Nephron progenitor cell (in vitro differentiated cells): ENCODE measurements at regions not wholly inside any gene's neighbourhood (a gene's known extent, or its start where the extent isn't known, plus 50 kb on each side); places are given as distances from the start of the nearest gene placed in this dataset.

ENCODE experiments used
- DNase-seq: peaks from one replicate; pipeline ENCODE4 v3.0.0; 2021
- H3K27ac Mint-ChIP-seq: 2 replicates; pipeline ENCODE4 v1.8.0; 2021; ENCODE audit warnings: mild to moderate bottlenecking, moderate library complexity, mixed read lengths
- H3K27me3 Mint-ChIP-seq: 2 replicates; pipeline ENCODE4 v1.8.0; 2021; ENCODE audit warnings: mild to moderate bottlenecking, low read depth, mixed read lengths; ENCODE audit not compliant: poor library complexity
- H3K36me3 Mint-ChIP-seq: 2 replicates; pipeline ENCODE4 v1.8.0; 2021; ENCODE audit warnings: low read depth, mixed read lengths
- H3K4me1 Mint-ChIP-seq: 2 replicates; pipeline ENCODE4 v1.8.0; 2021; ENCODE audit warnings: mixed read lengths
- H3K4me3 Mint-ChIP-seq: 2 replicates; pipeline ENCODE4 v1.8.0; 2021; ENCODE audit warnings: mild to moderate bottlenecking, moderate library complexity, mixed read lengths
- H3K9me3 Mint-ChIP-seq: 2 replicates; pipeline ENCODE4 v1.8.0; 2021; ENCODE audit warnings: mild to moderate bottlenecking, moderate library complexity, mixed read lengths
- TF ChIP-seq, protein P1 (sequence below): fragments of 200-600 bp; sonication (generic); IDR thresholded peaks from 2 replicates; pipeline ENCODE4 v1.5.0; 2021; ENCODE audit warnings: antibody characterized with exemption

DNA sequence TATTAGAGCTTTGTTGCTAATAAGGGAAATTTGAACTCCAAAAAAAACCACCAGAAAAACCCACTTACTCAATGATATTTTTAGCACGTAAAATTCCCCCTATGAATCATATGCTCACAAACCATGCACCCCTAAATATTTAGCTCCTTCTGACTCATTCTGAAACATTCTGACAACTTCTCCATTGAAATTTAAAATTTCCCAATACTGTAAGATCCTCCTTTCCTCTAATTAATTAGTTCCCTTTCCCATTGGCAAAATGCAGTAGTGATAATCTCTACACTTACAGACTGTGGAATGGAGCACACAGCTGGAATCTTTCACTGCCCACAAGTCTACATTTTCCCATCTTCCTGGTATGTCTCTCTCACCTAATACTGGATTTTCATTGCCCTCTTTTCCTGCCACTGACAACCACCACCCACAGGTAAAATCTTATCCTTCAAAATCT, 215.8 kb upstream of the ACVR2A start:
- Mint-ChIP-seq H3K4me1 (no peaks in the 10 kb centered on the region), H3K9me3 (no peaks in the 10 kb centered on the region), H3K36me3 (no peaks in the 10 kb centered on the region), H3K27ac (no peak overlapping the region), H3K27me3 (no peaks in the 10 kb centered on the region), H3K4me3 (no peak overlapping the region)
- no peak for DNase-seq
- TF ChIP-seq, protein P1, sequence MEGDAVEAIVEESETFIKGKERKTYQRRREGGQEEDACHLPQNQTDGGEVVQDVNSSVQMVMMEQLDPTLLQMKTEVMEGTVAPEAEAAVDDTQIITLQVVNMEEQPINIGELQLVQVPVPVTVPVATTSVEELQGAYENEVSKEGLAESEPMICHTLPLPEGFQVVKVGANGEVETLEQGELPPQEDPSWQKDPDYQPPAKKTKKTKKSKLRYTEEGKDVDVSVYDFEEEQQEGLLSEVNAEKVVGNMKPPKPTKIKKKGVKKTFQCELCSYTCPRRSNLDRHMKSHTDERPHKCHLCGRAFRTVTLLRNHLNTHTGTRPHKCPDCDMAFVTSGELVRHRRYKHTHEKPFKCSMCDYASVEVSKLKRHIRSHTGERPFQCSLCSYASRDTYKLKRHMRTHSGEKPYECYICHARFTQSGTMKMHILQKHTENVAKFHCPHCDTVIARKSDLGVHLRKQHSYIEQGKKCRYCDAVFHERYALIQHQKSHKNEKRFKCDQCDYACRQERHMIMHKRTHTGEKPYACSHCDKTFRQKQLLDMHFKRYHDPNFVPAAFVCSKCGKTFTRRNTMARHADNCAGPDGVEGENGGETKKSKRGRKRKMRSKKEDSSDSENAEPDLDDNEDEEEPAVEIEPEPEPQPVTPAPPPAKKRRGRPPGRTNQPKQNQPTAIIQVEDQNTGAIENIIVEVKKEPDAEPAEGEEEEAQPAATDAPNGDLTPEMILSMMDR = no peak

DNA sequence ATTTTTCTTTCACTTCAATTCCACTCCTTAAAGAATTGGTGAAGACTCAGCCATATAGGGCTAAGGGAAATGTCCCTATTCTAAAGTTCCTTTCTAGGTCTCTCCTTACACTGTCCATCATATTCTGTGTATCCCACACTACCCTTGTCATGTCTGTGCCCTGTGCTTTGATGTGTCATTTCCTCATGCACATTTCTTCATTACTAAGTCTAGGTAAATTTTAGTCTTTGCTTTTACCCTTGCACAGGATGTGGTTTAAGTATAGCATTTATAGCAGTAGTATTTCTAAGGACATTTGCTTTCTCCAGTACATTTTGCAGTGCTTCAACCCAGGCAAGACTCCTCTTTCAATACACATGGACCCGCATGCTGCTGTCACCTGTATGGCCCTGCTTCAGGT, 221.5 kb upstream of the ACVR2A start:
- Mint-ChIP-seq H3K36me3 (no peaks in the 10 kb centered on the region), H3K27me3 (no peaks in the 10 kb centered on the region)

DNA sequence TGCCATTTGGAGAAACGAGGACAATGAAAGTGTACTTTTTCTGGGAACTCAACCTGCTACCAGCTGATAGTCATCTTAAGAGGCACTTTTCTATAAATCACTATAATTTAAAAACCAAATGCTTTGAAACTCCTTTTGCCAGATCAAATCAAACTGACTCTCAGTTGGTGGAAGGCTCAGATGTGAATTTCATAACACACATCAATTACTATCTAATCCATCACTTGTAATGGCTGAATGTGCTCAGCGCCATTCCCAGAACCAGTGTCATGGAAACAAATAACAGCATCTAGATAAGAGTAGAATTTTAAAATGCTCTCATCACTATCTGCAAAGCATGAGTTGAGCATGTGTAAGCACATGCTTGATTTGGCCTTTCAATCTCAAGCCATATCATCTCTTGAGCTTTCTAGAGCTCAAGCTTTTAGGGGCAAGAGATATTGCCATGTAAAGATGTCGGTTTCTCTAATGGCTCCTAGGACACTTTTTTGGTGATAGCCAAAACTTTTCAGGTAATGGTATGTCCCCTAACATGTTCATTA, 223.1 kb upstream of the ACVR2A start:
- Mint-ChIP-seq H3K4me1 (peaks cover 22% of the 10 kb centered on the region), H3K27me3 (no peaks in the 10 kb centered on the region), H3K27ac (no peak overlapping the region), H3K4me3 (no peak overlapping the region), H3K9me3 (no peaks in the 10 kb centered on the region), H3K36me3 (no peaks in the 10 kb centered on the region)
- TF ChIP-seq, protein P1 = no peak
- DNase-seq = no peak

More for the DNA sequence above, 221.5 kb upstream of the ACVR2A start:
- Mint-ChIP-seq H3K27ac (no peak overlapping the region), H3K4me1 (peaks cover 7% of the 10 kb centered on the region), H3K9me3 (no peaks in the 10 kb centered on the region), H3K4me3 (no peak overlapping the region)
- DNase-seq = no peak
- TF ChIP-seq, protein P1 = no peak

DNA sequence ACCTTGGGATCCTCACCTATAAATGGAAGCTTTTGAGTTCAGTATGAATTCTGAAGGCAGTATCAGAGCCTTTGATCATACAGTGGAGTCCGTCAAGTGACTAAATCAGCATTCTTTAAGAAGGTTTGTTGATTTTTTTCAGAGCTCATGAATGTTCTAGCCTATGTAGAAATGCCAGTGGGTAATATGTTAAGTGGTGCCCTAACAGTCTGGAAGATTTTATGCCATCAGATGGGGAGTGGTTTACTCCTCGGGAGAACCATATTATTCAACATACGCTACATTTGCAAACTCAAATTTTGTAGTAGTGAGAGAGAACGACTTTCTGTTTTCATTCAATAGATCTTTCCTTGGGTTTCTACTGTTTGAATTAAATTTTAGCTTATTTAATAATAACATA, 225.0 kb upstream of the ACVR2A start:
- H3K27me3 Mint-ChIP-seq = no peaks in the 10 kb centered on the region
- no peak for DNase-seq
- no peak overlapping the region for H3K27ac Mint-ChIP-seq
- TF ChIP-seq, protein P1 = no peak
- no peak overlapping the region for H3K4me3 Mint-ChIP-seq
- no peaks in the 10 kb centered on the region for H3K9me3 Mint-ChIP-seq
- peaks cover 39% of the 10 kb centered on the region for H3K4me1 Mint-ChIP-seq
- no peaks in the 10 kb centered on the region for H3K36me3 Mint-ChIP-seq

DNA sequence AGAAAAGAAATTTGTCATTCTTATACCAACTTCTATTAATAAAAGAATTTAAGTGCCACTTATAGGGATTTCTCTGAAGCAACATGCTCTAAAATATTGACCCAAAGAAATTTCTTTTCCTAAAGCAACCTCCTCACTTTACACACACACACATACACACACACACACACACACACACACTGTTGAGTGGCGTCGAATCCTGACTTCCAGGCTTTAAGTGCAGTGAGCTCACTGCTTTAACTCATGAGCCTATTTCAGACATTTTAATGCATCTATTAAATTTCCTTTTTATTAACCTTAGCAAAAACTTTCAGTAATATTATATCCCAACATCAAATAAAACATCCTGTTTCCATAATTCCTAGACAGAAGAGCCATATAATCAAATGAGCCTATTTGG, 229.1 kb upstream of the ACVR2A start:
- H3K36me3 Mint-ChIP-seq = no peaks in the 10 kb centered on the region
- no peak overlapping the region for H3K4me3 Mint-ChIP-seq
- TF ChIP-seq, protein P1 = no peak
- no peaks in the 10 kb centered on the region for H3K27me3 Mint-ChIP-seq
- H3K9me3 Mint-ChIP-seq = no peaks in the 10 kb centered on the region
- no peak for DNase-seq
- no peak overlapping the region for H3K27ac Mint-ChIP-seq
- peaks cover 43% of the 10 kb centered on the region for H3K4me1 Mint-ChIP-seq

DNA sequence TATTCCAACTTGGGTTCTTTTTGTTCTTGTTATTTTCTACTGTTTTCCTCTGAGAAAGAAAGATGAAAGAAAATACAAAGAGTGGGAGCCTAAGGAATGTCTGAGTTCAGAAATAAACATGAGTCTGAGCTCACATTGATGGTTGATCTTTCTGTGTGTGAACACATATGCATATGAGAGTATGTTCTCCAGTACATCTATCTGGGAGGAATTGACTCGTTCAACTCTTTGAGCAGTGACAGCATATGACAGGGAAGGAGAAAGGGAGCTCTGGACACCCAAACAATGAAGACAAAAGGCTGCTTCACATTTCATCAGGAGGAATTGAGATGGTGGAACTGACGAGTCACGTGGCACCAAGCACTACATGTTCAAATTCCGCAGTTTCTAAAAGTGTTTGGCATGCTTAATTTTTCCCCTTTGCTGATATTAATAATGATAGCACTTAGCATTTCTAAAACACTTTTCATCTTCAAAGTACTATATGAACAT, 229.8 kb upstream of the ACVR2A start:
- DNase-seq = no peak
- Mint-ChIP-seq H3K4me3 (no peak overlapping the region), H3K27ac (no peak overlapping the region), H3K9me3 (no peaks in the 10 kb centered on the region), H3K4me1 (peaks cover 46% of the 10 kb centered on the region), H3K27me3 (no peaks in the 10 kb centered on the region), H3K36me3 (no peaks in the 10 kb centered on the region)
- TF ChIP-seq, protein P1 = no peak
